C4-2B (cell line): ENCODE measurements at regions not wholly inside any gene's neighbourhood (a gene's known extent, or its start where the extent isn't known, plus 50 kb on each side); places are given as distances from the start of the nearest gene placed in this dataset.

Experiments
- CTCF ChIP-seq: fragments of 450-650 bp; conservative IDR thresholded peaks from 2 replicates; pipeline ENCODE4 v1.5.1; 2017; ENCODE audit warnings: mild to moderate bottlenecking
- ZFX ChIP-seq: fragments of 450-650 bp; IDR thresholded peaks from 2 replicates; pipeline ENCODE4 v1.6.1; 2017

GRCh38 chr4:137283737-137284136, 248.6 kb downstream of the PCDH18 start:
- TF ChIP-seq CTCF, result peak; percentile 33
- no peak for TF ChIP-seq ZFX
